ENCODE measurements at regions not wholly inside any gene's neighbourhood (a gene's known extent, or its start where the extent isn't known, plus 50 kb on each side); places are given as distances from the start of the nearest gene placed in this dataset.

DNA sequence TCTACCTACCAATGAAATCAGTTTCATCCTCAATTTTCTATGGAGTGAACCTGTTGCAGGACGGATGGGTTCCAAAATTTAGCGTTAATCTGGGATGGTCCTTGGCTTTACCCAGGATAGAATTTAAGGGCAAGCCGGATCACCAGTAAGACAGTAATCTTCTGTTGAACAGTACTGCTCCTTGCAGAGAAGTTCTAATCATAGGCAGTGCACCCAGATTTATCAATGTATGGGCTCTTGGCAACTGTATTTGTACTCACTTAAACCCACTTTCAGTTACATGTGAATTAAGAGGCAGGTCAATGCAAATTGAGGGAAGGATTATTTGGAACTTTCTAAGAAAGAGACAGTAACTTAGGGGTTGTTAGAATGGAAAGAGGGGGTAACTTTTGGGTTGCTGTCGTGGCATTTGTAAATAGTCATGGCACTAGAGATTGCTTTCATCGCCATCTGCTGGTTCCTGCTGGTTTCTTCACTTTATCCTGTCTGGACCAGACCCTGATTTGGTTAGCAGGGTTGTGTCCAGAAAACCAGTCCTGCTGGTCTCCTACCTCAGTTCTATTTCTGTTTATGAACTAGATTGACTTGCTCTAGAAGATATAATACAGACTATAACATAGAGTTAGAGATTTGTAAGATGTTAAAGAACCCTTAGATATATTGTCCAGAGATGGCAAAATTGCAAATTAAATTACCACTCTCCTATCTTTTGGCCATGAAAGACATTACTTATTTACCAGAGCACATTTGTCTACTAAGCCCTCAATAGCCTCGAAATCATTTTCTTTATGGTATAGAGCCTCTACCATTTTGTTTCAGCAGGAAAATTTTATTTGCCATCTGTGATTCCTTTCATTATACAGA lies 646.3 kb downstream of the UTRN start:
- TF ChIP-seq, protein P1, sequence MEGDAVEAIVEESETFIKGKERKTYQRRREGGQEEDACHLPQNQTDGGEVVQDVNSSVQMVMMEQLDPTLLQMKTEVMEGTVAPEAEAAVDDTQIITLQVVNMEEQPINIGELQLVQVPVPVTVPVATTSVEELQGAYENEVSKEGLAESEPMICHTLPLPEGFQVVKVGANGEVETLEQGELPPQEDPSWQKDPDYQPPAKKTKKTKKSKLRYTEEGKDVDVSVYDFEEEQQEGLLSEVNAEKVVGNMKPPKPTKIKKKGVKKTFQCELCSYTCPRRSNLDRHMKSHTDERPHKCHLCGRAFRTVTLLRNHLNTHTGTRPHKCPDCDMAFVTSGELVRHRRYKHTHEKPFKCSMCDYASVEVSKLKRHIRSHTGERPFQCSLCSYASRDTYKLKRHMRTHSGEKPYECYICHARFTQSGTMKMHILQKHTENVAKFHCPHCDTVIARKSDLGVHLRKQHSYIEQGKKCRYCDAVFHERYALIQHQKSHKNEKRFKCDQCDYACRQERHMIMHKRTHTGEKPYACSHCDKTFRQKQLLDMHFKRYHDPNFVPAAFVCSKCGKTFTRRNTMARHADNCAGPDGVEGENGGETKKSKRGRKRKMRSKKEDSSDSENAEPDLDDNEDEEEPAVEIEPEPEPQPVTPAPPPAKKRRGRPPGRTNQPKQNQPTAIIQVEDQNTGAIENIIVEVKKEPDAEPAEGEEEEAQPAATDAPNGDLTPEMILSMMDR (CRISPR knock-in tag; IDR thresholded peaks at IDR 0.05): peak; percentile 81
- no peak for TF ChIP-seq GATAD2A (CRISPR knock-in tag; IDR thresholded peaks at IDR 0.05)

Measured in HepG2 (cell line).